ENCODE measurements at regions not wholly inside any gene's neighbourhood (a gene's known extent, or its start where the extent isn't known, plus 50 kb on each side); places are given as distances from the start of the nearest gene placed in this dataset.

DNA sequence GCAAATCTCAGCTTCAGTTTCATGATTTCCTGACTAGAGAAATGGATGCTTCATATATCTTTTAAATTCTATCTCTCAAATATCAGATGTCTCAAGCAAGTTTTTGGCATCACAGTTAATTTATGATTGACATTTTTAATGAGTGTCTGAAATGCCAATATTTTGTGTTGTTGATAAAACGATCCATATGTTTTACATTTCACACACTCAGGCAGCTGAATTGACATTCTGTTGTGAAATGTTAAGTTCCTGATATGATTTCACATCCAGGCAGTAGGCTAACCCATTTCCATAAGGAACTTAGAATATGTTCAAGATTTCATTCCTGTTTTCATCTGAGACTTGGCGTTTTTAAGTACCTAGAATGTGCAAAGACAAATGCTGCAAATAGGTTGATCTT is 650.6 kb downstream of the PCDH18 start:
- TF ChIP-seq, protein P1, sequence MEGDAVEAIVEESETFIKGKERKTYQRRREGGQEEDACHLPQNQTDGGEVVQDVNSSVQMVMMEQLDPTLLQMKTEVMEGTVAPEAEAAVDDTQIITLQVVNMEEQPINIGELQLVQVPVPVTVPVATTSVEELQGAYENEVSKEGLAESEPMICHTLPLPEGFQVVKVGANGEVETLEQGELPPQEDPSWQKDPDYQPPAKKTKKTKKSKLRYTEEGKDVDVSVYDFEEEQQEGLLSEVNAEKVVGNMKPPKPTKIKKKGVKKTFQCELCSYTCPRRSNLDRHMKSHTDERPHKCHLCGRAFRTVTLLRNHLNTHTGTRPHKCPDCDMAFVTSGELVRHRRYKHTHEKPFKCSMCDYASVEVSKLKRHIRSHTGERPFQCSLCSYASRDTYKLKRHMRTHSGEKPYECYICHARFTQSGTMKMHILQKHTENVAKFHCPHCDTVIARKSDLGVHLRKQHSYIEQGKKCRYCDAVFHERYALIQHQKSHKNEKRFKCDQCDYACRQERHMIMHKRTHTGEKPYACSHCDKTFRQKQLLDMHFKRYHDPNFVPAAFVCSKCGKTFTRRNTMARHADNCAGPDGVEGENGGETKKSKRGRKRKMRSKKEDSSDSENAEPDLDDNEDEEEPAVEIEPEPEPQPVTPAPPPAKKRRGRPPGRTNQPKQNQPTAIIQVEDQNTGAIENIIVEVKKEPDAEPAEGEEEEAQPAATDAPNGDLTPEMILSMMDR (IDR thresholded peaks at IDR 0.05; ENCODE audit: insufficient read depth, low read depth, low read length, missing control alignments), result no peak
- no peak overlapping the region for H3K4me3 ChIP-seq (ENCODE audit: low read depth, low read length)
- DNase-seq (ENCODE audit: low read depth), result no peak

DNA sequence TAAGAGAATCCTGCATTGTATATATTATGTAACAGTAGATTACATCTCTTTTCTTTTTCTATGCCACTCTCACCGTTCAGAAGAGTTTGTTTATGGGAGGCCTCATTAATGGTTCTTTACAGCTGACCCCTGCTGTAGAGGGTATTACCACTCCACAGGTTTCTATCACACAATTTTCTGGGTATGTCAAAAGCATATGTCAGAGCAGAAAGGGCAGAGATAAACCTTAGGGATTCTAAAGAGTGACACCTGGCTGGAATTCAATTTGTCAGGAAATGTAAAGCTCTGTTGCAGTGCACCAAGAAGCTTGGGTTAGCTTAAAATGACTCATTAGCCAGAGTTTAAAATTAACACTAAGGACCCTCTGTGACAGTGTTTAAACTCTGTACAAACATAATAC is 658.7 kb downstream of the PCDH18 start:
- H3K4me3 ChIP-seq (ENCODE audit: low read depth, low read length), result no peak overlapping the region
- TF ChIP-seq, protein P1 (IDR thresholded peaks at IDR 0.05; ENCODE audit: insufficient read depth, low read depth, low read length, missing control alignments), result no peak
- no peak for DNase-seq (ENCODE audit: low read depth)

DNA sequence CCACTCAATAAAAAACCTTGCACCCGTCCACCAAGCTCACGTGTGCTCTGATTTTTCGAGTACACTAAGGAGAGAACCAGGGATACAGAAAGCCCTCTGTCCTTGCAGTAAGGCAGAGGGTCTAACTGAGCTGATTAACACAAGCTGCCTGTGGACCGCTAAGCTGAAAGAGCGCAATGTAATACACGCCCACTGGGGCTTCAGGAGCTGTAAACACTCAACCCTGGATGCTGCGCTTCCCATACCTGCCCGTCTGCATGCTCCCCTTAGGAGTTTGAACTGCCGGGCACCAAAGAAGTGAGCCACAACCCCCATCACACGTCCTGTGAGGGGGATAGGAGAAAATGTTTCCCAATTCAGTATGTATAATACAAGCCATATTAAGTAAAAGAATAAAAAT is 664.8 kb downstream of the PCDH18 start:
- TF ChIP-seq, protein P1 (IDR thresholded peaks at IDR 0.05; ENCODE audit: insufficient read depth, low read depth, low read length, missing control alignments), result no peak
- H3K4me3 ChIP-seq (ENCODE audit: low read depth, low read length), result no peak overlapping the region
- no peak for DNase-seq (ENCODE audit: low read depth)

DNA sequence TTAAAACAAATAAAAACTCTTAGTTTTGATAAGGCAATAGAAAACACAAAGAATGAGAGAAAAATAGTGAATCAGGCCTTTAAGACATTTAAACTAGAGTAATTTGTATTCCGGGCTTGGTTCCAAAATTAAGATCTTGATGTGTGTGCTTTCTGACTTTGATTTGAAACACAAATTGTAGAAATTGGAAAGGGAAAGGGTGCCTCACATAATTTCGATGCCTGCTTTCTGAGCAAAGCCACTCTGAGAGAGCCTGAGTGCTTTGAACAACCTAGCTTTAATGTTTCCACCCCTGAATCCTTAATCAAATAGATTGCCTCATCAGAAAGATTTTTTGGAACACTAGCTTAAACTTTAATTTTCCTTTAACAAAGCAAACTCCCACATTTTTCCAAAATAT is 666.8 kb downstream of the PCDH18 start:
- no peak overlapping the region for H3K4me3 ChIP-seq (ENCODE audit: low read depth, low read length)
- TF ChIP-seq, protein P1 (IDR thresholded peaks at IDR 0.05; ENCODE audit: insufficient read depth, low read depth, low read length, missing control alignments), result no peak
- DNase-seq (ENCODE audit: low read depth), result no peak

DNA sequence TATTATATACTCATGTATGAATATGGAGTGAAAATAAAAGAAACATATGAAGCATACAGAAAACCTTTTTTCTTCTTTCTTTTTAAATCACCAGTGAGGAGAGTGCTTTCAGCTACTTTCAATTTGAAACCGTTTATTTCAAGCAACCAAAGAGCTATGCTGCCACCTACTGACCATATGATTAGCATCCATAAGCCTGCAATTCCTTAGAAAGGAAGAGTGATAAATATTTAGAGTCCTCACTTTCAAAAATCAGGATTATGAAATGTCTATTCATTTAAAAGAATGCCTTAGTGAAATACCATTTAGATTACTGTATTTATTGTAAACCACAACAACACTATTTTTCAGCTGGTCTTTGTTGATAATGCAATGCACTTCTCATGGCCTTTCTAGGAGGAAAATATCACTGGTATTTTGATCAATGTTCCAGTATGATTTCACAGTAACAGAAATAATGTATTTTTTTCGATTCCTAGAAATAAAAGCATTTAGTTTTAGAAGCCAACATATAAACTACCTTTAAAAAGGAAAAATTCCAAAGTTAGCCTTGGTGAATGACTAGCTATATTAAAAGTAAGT is 667.6 kb downstream of the PCDH18 start:
- TF ChIP-seq, protein P1 (IDR thresholded peaks at IDR 0.05; ENCODE audit: insufficient read depth, low read depth, low read length, missing control alignments), result peak; percentile 65
- H3K4me3 ChIP-seq (ENCODE audit: low read depth, low read length), result no peak overlapping the region
- peak; percentile 74 for DNase-seq (ENCODE audit: low read depth)

DNA sequence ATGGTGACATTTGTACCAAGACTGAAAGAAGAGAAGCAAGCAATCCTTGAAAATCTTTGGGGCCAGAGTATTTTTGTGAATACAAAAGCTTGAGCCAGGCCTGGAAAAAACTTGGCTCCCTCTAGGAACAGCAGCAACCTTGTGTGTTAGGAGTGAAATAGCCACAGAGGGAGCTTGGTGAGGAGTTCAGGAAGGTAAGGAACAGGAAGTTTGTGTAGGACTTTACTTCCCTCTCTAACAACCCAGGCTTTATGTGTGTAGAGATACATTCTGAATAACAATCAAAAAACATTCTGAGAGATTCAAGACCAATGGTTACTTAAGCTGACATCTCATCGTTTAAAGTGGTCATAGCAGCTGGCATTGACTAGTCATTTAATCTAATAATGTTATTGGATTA is 668.5 kb downstream of the PCDH18 start:
- TF ChIP-seq, protein P1 (IDR thresholded peaks at IDR 0.05; ENCODE audit: insufficient read depth, low read depth, low read length, missing control alignments), result no peak
- DNase-seq (ENCODE audit: low read depth), result no peak
- no peak overlapping the region for H3K4me3 ChIP-seq (ENCODE audit: low read depth, low read length)

DNA sequence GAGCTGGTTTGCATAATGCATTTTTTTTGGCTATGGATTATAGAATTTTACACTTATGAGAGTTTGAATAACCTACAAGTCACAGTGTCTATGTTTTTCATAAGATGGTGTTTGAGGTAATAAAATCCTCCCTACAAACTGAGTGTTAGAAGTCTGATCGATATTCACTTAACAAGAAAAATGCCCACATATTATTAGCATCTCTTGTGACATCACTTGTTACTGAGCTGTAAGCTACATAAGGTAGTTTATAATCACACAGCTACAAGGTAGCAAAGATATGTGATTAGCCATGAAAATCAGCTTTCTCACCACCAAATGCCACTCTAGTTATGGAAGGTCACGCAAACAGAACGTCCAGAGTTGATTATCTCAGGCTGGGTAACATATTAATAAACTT is 669.6 kb downstream of the PCDH18 start:
- TF ChIP-seq, protein P1 (IDR thresholded peaks at IDR 0.05; ENCODE audit: insufficient read depth, low read depth, low read length, missing control alignments), result no peak

More for the DNA sequence above, 669.6 kb downstream of the PCDH18 start:
- no peak for DNase-seq (ENCODE audit: low read depth)
- H3K4me3 ChIP-seq (ENCODE audit: low read depth, low read length), result no peak overlapping the region
